Astrocyte (in vitro differentiated cells and primary cell): ENCODE measurements at regions not wholly inside any gene's neighbourhood (a gene's known extent, or its start where the extent isn't known, plus 50 kb on each side); places are given as distances from the start of the nearest gene placed in this dataset.
"Not testable (repeated sequence)": the region's sequence is repeated elsewhere in the genome, so short reads cannot be mapped to it uniquely, and the experiment has no call there.

ENCODE experiments used
- EZH2 ChIP-seq: IDR thresholded peaks from 2 replicates; pipeline ENCODE4 v1.6.1; 2012; ENCODE audit warnings: mild to moderate bottlenecking, low read length, inconsistent platforms; ENCODE audit not compliant: insufficient read depth
- TF ChIP-seq, protein P1 (sequence below): IDR thresholded peaks from 2 replicates; pipeline ENCODE4 v1.5.1; 2011; ENCODE audit warnings: low read depth, mild to moderate bottlenecking, inconsistent platforms, low read length, moderate library complexity; ENCODE audit not compliant: insufficient read depth

GRCh38 chr12:9503384-9503783 lies 104.3 kb downstream of the KLRB1 start:
- TF ChIP-seq, protein P1, sequence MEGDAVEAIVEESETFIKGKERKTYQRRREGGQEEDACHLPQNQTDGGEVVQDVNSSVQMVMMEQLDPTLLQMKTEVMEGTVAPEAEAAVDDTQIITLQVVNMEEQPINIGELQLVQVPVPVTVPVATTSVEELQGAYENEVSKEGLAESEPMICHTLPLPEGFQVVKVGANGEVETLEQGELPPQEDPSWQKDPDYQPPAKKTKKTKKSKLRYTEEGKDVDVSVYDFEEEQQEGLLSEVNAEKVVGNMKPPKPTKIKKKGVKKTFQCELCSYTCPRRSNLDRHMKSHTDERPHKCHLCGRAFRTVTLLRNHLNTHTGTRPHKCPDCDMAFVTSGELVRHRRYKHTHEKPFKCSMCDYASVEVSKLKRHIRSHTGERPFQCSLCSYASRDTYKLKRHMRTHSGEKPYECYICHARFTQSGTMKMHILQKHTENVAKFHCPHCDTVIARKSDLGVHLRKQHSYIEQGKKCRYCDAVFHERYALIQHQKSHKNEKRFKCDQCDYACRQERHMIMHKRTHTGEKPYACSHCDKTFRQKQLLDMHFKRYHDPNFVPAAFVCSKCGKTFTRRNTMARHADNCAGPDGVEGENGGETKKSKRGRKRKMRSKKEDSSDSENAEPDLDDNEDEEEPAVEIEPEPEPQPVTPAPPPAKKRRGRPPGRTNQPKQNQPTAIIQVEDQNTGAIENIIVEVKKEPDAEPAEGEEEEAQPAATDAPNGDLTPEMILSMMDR, result not testable (repeated sequence)
- not testable (repeated sequence) for TF ChIP-seq EZH2
